ENCODE measurements at regions not wholly inside any gene's neighbourhood (a gene's known extent, or its start where the extent isn't known, plus 50 kb on each side); places are given as distances from the start of the nearest gene placed in this dataset.
"Not testable (repeated sequence)": the region's sequence is repeated elsewhere in the genome, so short reads cannot be mapped to it uniquely, and the experiment has no call there.

DNA sequence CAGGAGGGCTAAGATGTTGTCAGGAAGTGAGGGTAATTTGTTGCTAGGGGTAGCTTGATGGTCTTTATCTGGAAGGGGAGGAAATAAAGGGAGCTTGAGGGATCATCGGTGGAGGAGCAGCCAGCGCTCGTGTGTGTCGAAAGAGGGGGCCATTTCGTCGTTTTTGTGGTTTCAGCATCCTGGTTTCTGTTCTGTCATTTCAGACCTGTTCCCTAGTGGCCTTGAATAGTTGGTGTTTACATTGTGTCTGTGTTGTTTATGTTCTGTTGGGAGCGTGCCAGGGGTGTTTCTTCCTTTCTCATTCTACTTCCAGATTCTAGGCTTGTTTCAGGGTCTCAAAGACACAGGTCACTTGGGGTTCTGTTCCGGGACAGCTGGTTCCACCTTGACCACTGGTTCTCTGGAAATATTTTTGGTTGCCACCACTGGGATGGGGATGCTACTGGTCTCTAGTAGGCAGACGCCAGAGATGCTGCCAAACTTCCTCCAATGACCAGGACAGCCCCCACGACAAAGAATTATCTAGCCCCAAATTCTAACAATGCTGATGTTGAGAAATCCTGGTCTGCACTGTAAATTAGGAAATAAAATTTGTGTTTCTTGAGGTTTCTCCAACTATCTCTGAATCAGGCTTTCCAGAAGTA lies 113.9 kb upstream of the NAA20 start:
- DNase-seq, result no peak

GRCh38 chr20:19907326-19908056 lies 109.7 kb upstream of the NAA20 start:
- no peak for DNase-seq

DNA sequence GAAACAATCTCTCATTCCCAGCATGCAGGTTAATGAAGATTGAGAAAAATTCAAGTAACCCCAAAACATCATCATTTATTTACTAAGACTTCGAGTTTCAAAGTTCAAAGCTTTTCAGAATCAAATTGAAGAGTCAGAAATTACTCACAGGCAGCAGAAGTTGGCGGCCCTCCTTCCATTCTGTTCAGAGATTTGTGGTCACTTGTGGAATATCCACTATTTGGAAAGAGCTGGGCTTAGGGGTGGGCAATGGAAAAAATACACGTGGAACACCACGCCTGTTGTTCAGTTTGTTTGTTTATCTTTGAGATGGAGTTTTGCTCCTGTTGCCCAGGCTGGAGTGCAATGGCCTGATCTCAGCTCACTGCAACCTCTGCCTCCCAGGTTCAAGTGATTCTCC lies 108.6 kb upstream of the NAA20 start:
- no peak for DNase-seq

DNA sequence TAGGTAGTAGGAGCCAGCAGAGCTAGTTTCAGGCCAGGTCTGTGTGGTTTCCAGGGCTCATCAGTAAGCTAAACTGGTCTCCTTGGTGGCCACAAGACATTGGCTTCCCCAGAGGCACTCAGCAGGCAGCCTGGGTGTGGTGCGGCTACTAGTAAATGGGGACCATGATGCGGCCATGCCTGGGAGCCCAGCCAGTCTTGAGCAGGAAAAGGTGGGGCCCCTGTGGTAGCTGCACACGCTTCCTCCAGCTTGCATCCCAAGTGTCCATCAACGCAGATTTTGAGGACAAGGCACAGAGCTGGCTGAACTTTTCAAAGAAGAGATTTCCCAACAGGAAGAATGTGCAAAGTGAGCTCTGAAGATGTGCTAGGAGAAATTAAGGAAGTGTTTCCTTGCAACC lies 107.4 kb upstream of the NAA20 start:
- DNase-seq, result no peak

DNA sequence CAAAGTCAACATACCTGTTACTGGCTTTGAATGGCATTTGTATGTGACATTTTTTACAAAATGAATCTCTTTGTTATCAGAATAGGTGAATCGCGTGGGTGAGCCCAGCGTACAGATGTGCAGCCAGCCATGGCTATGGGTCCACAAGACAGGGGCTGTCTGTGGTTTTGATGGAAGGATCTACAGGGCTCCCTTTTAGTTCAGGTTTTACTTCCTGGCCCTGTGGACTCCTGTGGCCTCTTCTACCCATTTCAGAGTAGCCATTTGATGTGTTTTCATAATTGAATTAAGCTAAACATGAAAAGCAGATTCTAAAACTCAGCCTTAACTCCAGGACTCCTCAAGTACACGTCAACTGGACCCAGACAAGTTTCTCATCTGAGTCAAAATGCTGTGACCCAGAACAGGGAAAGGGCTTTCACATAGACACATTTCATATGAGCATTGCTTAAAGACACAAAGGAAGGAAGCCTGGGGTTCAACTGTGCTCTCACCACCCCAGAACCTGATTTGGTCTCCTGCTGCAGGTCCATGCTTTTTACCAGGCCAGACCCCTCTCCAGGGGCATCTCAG lies 105.3 kb upstream of the NAA20 start:
- no peak for DNase-seq

DNA sequence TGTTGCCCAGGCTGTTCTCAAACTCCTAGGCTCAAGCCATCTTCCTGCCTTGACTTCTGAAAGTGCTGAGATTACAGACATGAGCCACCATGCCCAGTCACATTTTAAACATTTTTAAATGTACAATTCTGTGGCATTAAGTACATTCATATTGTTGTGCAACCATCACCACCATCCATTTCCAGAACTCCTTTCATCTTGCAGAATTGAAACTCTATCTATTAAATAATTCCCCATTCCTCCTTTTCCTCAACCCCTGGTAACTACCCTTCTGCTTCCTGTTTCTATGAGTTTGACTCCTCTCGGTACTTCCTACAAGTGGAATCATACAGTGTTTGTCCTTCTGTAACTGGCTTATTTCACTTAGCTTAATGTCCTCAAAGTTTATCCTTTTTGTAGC lies 103.8 kb upstream of the NAA20 start:
- DNase-seq, result no peak

DNA sequence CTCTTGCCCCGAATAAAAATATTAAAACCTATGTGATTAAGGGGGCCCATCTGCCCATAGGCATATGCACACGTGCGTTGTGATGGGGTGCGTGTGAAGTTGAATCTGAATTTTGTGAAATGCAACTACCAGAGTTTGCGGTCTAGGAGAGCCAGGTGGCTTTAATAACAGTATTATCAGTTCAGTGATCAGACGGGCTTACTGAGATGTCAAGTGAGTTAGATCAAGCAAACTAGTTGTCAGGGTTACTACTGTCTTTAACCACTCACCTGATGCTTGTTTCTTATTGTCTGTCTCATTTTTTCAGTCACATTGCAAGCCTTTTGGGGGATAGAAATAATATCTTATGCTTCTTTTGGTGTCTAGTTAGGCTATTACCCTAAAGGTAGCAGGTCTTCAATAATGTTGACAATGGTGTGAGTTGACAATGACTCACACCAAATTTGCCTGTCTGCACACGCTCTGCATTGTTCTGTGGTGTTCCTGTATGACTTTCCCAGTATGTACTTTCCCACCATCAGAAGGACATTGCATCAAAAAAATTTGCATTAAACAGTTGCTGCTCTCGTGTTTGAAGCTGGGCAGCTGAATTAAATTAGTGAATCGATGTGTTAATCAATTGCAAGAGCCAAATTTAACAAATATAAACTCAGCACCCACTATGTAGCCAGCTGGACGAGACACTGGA lies 103.1 kb upstream of the NAA20 start:
- no peak for DNase-seq

- no peak for DNase-seq
Observed at GRCh38 chr20:19915111-19915798, 101.9 kb upstream of the NAA20 start.

GRCh38 chr20:19916531-19917485 lies 100.4 kb upstream of the NAA20 start:
- DNase-seq, result no peak

GRCh38 chr20:19918965-19919329 lies 98.2 kb upstream of the NAA20 start:
- no peak for DNase-seq

DNA sequence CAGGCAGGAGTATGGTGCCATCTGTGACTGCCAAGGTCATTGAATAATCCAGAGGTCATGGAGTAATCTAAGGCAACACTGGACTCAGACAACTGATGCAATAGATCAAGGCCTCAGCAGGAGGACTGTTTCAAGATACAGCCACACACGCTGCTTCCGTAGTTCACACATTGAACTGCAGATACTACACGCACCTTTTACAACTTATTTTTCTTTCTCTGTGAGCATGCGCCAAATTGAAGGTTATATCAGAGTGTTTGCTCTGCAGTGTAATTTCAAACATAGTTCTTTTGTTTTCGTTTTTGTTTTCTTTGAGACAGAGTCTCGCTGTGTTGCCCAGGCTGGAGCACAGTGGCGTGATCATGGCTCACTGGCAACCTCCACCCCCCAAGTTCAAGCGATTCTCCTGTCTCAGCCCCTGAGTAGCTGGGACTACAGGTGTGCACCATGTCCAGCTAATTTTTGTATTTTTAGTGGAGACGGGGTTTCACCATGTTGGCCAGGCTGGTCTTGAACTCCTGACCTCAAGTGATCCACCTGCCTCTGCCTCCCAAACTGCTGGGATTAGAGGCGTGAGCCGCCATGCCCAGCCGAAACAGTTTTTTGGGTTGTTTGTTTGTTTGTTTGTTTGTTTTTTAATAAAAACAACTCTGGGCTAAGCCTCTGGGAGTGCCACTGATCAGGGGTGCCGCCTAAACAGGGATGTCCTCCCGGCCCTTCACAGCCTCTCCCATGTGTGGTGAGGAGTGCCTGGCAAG lies 96.6 kb upstream of the NAA20 start:
- DNase-seq, result no peak

DNA sequence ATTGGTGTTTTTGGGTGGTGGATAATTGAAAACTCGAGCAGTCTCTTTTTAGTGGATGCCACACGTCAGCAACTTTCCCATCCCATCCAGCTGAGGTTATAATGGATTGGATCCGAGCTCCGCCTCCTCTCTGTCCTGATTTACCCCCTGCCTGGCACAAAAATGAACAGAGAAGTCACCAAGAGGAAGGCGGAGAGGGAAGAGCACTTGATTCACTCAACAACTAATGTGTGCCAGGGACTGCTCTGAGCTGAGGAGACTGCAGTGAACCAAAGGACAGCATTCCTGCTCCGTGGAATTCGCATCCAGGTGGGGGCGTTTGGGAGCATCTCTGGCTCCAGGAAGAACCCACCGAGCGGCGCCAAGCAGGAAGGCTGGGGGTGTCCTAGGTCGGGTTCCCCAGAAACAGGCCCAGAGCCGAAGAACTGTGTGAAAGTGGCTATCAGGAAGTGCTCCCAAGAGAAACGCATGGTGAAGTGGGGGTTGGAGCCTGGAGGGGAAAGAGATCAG lies 95.8 kb upstream of the NAA20 start:
- DNase-seq, result no peak

GRCh38 chr20:19921829-19922228 lies 95.3 kb upstream of the NAA20 start:
- DNase-seq, result not testable (repeated sequence)

DNA sequence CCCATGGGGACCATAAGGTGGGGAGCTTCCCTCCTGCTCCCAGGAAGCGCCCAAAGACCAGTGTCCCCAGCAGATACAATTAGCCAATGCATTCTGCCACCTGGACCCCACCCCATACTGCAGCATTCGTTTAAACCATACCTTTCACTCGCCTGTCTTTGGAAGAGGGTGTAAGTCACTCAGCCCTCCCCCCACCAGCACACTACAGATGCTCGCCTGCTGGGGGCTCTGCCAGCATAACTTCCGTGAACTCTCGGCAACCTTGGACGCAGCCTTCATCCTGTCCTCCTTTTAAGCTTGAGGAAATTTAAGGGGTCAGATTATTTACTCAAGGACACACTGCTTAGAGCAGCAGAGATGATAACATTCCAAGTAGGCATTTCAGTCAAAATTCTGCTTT lies 94.4 kb upstream of the NAA20 start:
- no peak for DNase-seq

GRCh38 chr20:19923762-19924161 lies 93.4 kb upstream of the NAA20 start:
- no peak for DNase-seq

DNA sequence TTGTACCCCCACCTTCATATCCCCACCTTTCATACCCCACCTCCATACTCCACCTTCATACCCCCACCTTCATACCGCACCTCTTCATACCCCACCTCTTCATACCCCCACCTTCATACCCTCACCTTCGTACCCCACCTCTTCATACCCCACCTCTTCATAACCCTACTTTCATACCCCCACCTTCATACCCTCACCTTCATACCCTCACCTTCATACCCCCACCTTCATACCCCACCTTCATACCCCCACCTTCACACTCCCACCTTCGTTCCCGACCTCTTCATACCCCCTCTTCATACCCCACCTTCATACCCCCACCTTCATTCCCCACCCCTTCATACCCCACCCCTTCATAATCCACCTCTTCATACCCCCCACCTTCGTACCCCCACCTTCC lies 92.9 kb upstream of the NAA20 start:
- no peak for DNase-seq

DNA sequence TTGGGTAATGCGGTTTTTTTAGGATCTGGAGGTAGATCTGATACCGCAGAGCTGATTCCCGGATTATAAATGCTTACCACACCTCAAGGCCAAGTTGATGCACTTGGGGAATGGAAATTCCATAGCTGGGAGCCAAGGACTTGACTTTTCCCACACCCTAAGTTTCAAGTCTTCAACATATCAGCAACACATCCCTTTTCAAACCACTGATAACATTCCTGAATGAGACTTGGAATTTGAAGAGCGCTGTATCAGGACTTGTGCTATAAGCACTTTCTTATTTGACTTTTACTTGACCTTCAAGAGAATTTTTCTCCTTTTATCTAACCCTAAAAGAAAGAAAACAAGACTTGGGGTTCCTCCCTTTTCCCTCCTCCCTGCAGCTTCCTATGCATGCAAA lies 90.6 kb upstream of the NAA20 start:
- no peak for DNase-seq

DNA sequence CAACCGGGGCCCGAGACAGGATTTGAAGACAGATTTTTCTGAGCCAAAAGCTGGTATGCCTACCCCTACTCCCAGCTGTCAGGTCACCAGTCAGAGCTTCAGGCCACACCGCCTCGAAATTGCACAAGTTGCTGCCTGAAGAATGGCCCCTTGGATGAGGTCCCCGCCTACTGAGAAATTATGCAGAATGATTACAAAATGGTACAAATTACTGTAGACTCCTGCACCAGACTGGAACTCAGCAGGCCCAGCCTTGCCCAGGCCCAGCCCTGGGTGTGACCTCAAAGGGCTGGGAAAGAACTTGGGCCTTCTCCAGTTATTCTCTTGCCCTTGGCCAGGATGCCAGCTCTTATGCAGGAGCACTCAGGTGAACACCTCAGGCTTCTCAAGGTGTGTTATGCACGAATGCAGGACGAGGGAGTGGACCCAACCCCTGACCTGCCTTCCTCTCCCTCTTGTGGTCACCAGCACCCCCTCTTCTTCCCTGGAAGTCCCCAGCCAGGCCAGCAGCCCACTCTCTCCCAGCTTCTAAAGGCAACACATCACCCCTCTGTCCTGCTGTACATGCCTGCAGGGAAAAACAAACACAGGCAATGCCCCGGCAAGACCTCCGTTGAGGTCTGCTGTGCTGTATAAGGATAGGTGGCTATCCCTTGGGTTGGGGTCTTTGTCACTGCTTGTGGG lies 88.7 kb upstream of the NAA20 start:
- DNase-seq, result no peak

DNA sequence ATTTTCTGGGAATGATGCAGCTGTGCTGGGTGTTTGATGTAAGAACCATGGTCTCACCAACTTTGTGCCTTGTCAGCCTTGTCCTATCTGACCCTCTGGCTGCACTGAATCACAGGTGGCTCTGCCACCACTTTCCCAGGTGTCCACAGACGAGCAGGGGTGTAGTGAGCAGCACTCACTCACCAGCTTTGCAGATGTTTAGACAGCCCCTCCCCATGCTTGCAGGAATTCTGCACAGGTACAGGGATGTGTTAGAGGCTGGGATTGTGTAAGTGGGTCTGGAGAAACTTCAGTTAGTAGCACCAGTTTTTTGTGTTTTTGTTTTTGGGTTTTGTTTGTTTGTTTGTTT lies 88.2 kb upstream of the NAA20 start:
- no peak for DNase-seq

DNA sequence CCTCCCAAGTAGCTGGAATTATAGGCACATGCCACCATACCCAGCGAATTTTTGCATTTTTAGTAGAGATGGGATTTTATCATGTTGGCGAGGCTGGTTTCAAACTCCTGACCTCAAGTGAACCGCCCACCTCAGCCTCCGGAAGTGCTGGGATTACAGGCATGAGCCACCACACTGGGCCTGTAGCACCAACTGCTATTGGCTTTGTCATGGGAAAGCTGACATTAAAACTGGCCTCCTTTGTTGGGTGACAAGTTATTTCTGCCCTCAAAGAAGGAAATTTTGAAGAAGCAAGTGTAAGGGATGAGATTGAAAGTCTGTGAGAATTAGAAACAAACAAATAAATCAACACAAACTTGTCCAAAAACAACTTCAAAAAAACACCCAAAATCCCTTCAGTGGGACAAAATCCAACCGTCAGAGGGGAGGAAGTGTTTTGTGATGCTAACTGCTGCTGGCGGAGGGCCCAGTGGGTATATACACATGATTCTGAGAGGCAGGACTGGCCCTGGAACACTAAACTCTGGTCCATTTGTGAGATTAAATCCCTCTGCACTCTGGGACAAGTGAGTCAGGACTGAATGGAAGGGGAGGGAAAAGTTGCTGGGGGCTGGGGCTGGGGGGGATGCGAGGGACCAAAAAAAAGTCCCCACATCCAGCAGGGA lies 87.5 kb upstream of the NAA20 start:
- no peak for DNase-seq

Data from NCI-H1417 treated with DMSO at 0.1 percent for 48 hours (cell line).